GM12878 (cell line): ENCODE measurements at regions not wholly inside any gene's neighbourhood (a gene's known extent, or its start where the extent isn't known, plus 50 kb on each side); places are given as distances from the start of the nearest gene placed in this dataset.

Experiments used
- ATF2 ChIP-seq: IDR thresholded peaks from 2 replicates; pipeline ENCODE4 v1.6.1; 2012; ENCODE audit warnings: low read length, inconsistent platforms
- IKZF2 ChIP-seq, 2 experiments: fragments of 450-650 bp; IDR thresholded peaks; 2 replicates each; pipeline ENCODE4 v1.6.1; 2017; ENCODE audit warnings: mild to moderate bottlenecking in 2 of 2, moderate library complexity in 2 of 2
- POLR2A ChIP-seq: IDR thresholded peaks from 2 replicates; pipeline ENCODE4 v1.6.1; 2011; ENCODE audit warnings: low read depth, mild to moderate bottlenecking, low read length
- TAF1 ChIP-seq: IDR thresholded peaks from 2 replicates; pipeline ENCODE4 v1.6.1; 2011; ENCODE audit warnings: mild to moderate bottlenecking, low read depth, low read length, borderline replicate concordance

GRCh38 chr4:24213961-24214360 lies 324.1 kb upstream of the PPARGC1A start:
- no peak for TF ChIP-seq POLR2A
- no peak for TF ChIP-seq IKZF2 (IDR thresholded peaks at IDR 0.05)
- no peak for TF ChIP-seq ATF2
- TF ChIP-seq TAF1: no peak
